ENCODE measurements at regions not wholly inside any gene's neighbourhood (a gene's known extent, or its start where the extent isn't known, plus 50 kb on each side); places are given as distances from the start of the nearest gene placed in this dataset.

GRCh38 chr10:49243610-49244283, 55.2 kb upstream of the C10orf71 start:
- H3K27me3 ChIP-seq (ENCODE audit: control insufficient read depth, insufficient read depth, low read length), result no peaks in the 10 kb centered on the region
- no peak overlapping the region for H3K4me2 ChIP-seq (ENCODE audit: low read length)
- no peak overlapping the region for H3K27ac ChIP-seq
- H2AFZ ChIP-seq, result peak overlapping the region; percentile 6
- H3K36me3 ChIP-seq (ENCODE audit: control insufficient read depth, insufficient read depth, low read length), result no peaks in the 10 kb centered on the region
- H3K9me3 ChIP-seq (ENCODE audit: control insufficient read depth, low read length), result no peaks in the 10 kb centered on the region
- no peaks in the 10 kb centered on the region for H3K79me2 ChIP-seq
- no peak overlapping the region for H3K9ac ChIP-seq
- H3K4me3 ChIP-seq (ENCODE audit: low read depth, low read length), result no peak overlapping the region
- no peak for TF ChIP-seq CTCF (IDR thresholded peaks at IDR 0.05)
- peaks cover 27% of the 10 kb centered on the region for H3K4me1 ChIP-seq

GRCh38 chr10:49243139-49243538, 54.9 kb upstream of the TMEM273 start:
- Histone ChIP-seq H3K4me2 (ENCODE audit: low read length) (no peak overlapping the region), H2AFZ (peak overlapping the region; percentile 84), H3K4me1 (peaks cover 27% of the 10 kb centered on the region), H3K27ac (peak overlapping the region; percentile 60), H3K27me3 (ENCODE audit: control insufficient read depth, insufficient read depth, low read length) (no peaks in the 10 kb centered on the region), H3K9me3 (ENCODE audit: control insufficient read depth, low read length) (no peaks in the 10 kb centered on the region), H3K36me3 (ENCODE audit: control insufficient read depth, insufficient read depth, low read length) (no peaks in the 10 kb centered on the region), H3K79me2 (no peaks in the 10 kb centered on the region), H3K9ac (no peak overlapping the region), H3K4me3 (ENCODE audit: low read depth, low read length) (no peak overlapping the region)
- no peak for TF ChIP-seq CTCF (IDR thresholded peaks at IDR 0.05)

- Histone ChIP-seq H3K79me2 (no peaks in the 10 kb centered on the region), H3K4me3 (ENCODE audit: low read depth, low read length) (no peak overlapping the region), H2AFZ (peak overlapping the region; percentile 84), H3K4me1 (peaks cover 27% of the 10 kb centered on the region), H3K36me3 (ENCODE audit: control insufficient read depth, insufficient read depth, low read length) (no peaks in the 10 kb centered on the region), H3K27me3 (ENCODE audit: control insufficient read depth, insufficient read depth, low read length) (no peaks in the 10 kb centered on the region), H3K9ac (no peak overlapping the region), H3K27ac (peak overlapping the region; percentile 60), H3K4me2 (ENCODE audit: low read length) (no peak overlapping the region), H3K9me3 (ENCODE audit: control insufficient read depth, low read length) (no peaks in the 10 kb centered on the region)
- TF ChIP-seq CTCF (IDR thresholded peaks at IDR 0.05), result no peak
These were observed 54.4 kb upstream of the TMEM273 start for GRCh38 chr10:49242604-49243003.

- H3K4me1 ChIP-seq, result peaks cover 27% of the 10 kb centered on the region
- no peaks in the 10 kb centered on the region for H3K27me3 ChIP-seq (ENCODE audit: control insufficient read depth, insufficient read depth, low read length)
- H2AFZ ChIP-seq, result peak overlapping the region; percentile 84
- H3K4me3 ChIP-seq (ENCODE audit: low read depth, low read length), result no peak overlapping the region
- H3K79me2 ChIP-seq, result no peaks in the 10 kb centered on the region
- H3K9me3 ChIP-seq (ENCODE audit: control insufficient read depth, low read length), result no peaks in the 10 kb centered on the region
- peak overlapping the region; percentile 60 for H3K27ac ChIP-seq
- no peaks in the 10 kb centered on the region for H3K36me3 ChIP-seq (ENCODE audit: control insufficient read depth, insufficient read depth, low read length)
- TF ChIP-seq CTCF (IDR thresholded peaks at IDR 0.05), result no peak
- H3K9ac ChIP-seq, result no peak overlapping the region
- no peak overlapping the region for H3K4me2 ChIP-seq (ENCODE audit: low read length)
These were observed 53.2 kb upstream of the TMEM273 start for GRCh38 chr10:49241385-49241784.

GRCh38 chr10:49240946-49241345, 52.8 kb upstream of the TMEM273 start:
- Histone ChIP-seq H3K9ac (no peak overlapping the region), H3K27ac (no peak overlapping the region), H3K9me3 (ENCODE audit: control insufficient read depth, low read length) (no peaks in the 10 kb centered on the region), H3K4me1 (peaks cover 27% of the 10 kb centered on the region), H3K27me3 (ENCODE audit: control insufficient read depth, insufficient read depth, low read length) (no peaks in the 10 kb centered on the region), H3K36me3 (ENCODE audit: control insufficient read depth, insufficient read depth, low read length) (no peaks in the 10 kb centered on the region), H2AFZ (no peak overlapping the region), H3K4me2 (ENCODE audit: low read length) (no peak overlapping the region), H3K79me2 (no peaks in the 10 kb centered on the region), H3K4me3 (ENCODE audit: low read depth, low read length) (no peak overlapping the region)
- no peak for TF ChIP-seq CTCF (IDR thresholded peaks at IDR 0.05)
